IMR-90 (cell line): ENCODE measurements at regions not wholly inside any gene's neighbourhood (a gene's known extent, or its start where the extent isn't known, plus 50 kb on each side); places are given as distances from the start of the nearest gene placed in this dataset.

Experiments
- ATAC-seq: fragments of 200-7000 bp; cut with Tn5 transposase; 2 replicates; pipeline ENCODE4 v1.9.1; 2020; ENCODE audit warnings: low read depth, mild to moderate bottlenecking, moderate library complexity
- BruUV-seq: library from RNA; stranded (reverse); fragments of 400-500 nt; replicated peaks from 2 replicates; lab custom pipeline; 2021; lab: Mats Ljungman, UMichigan
- CTCF ChIA-PET: fragments of 300-600 bp; formaldehyde crosslinking; extraction: SDS; loops from one replicate; lab custom pipeline; 2021; ENCODE audit warnings: antibody characterized with exemption; lab: Yijun Ruan, JAX
- POLR2A ChIA-PET: fragments of 300-600 bp; sonication (Branson Sonifier 250); formaldehyde crosslinking; loops from one replicate; lab custom pipeline; 2022; ENCODE audit warnings: antibody characterized with exemption; ENCODE audit not compliant: unreplicated experiment; lab: Charles Lee
- DNase-seq: peaks from one replicate; pipeline ENCODE4 v3.0.0; 2013
- H2AFZ ChIP-seq: replicated peaks from 2 replicates; pipeline ENCODE3; 2013; ENCODE audit warnings: low read length, mild to moderate bottlenecking; ENCODE audit not compliant: poor library complexity
- H2AK5ac ChIP-seq: 2 replicates; pipeline ENCODE4 v1.6.1; 2013; ENCODE audit warnings: low read depth, low read length, inconsistent platforms
- H2AK9ac ChIP-seq: replicated peaks from 2 replicates; pipeline ENCODE3; 2013; ENCODE audit warnings: mild to moderate bottlenecking, low read depth, low read length, moderate library complexity; ENCODE audit not compliant: poor library complexity
- H2BK120ac ChIP-seq: 2 replicates; pipeline ENCODE4 v1.6.1; 2013; ENCODE audit warnings: low read depth, low read length, inconsistent platforms
- H2BK15ac ChIP-seq: 3 replicates; pipeline ENCODE4 v1.6.1; 2013; ENCODE audit warnings: low read depth, low read length, inconsistent platforms
- H2BK20ac ChIP-seq: 2 replicates; pipeline ENCODE4 v1.6.1; 2013; ENCODE audit warnings: low read depth, mild to moderate bottlenecking, inconsistent platforms, low read length, moderate library complexity
- H2BK5ac ChIP-seq: 2 replicates; pipeline ENCODE4 v1.6.1; 2013; ENCODE audit warnings: mild to moderate bottlenecking, low read depth, low read length, inconsistent platforms; ENCODE audit not compliant: poor library complexity, severe bottlenecking
- H3K14ac ChIP-seq: replicated peaks from 2 replicates; pipeline ENCODE4 v1.6.1; 2013; ENCODE audit warnings: low read depth, low read length, inconsistent platforms
- H3K18ac ChIP-seq: 2 replicates; pipeline ENCODE4 v1.6.1; 2013; ENCODE audit warnings: low read depth, low read length, control low read depth
- H3K23ac ChIP-seq: 2 replicates; pipeline ENCODE4 v1.6.1; 2013; ENCODE audit warnings: low read depth, low read length, inconsistent platforms
- H3K27ac ChIP-seq: 2 replicates; pipeline ENCODE4 v1.5.1; 2013; ENCODE audit warnings: mild to moderate bottlenecking, control low read depth, low read length; ENCODE audit not compliant: insufficient read depth
- H3K27me3 ChIP-seq: 2 replicates; pipeline ENCODE4 v1.6.1; 2013; ENCODE audit warnings: low read length; ENCODE audit not compliant: control insufficient read depth, insufficient read depth
- H3K36me3 ChIP-seq: 2 replicates; pipeline ENCODE4 v1.6.1; 2013; ENCODE audit warnings: low read length, mixed read lengths; ENCODE audit not compliant: control insufficient read depth, insufficient read depth
- H3K4ac ChIP-seq: 2 replicates; pipeline ENCODE4 v1.6.1; 2013; ENCODE audit warnings: low read depth, low read length, inconsistent platforms
- H3K4me1 ChIP-seq: 2 replicates; pipeline ENCODE4 v1.6.1; 2013; ENCODE audit warnings: low read length, mixed read lengths; ENCODE audit not compliant: control insufficient read depth, insufficient read depth
- H3K4me2 ChIP-seq: 2 replicates; pipeline ENCODE4 v1.6.1; 2013; ENCODE audit warnings: low read depth, mild to moderate bottlenecking, control low read depth, low read length, moderate library complexity
- H3K4me3 ChIP-seq: 2 replicates; pipeline ENCODE4 v1.5.1; 2013; ENCODE audit warnings: low read depth, mild to moderate bottlenecking, control low read depth, low read length, moderate library complexity; ENCODE audit not compliant: insufficient read depth
- H3K56ac ChIP-seq: 2 replicates; pipeline ENCODE4 v1.6.1; 2013; ENCODE audit warnings: low read length, inconsistent platforms; ENCODE audit not compliant: insufficient read depth; ENCODE audit errors: extremely low read depth
- H3K79me1 ChIP-seq, 2 experiments: 2 replicates each; pipeline ENCODE4 v1.6.1; 2013; ENCODE audit warnings: low read length in 2 of 2, inconsistent platforms in 1 of 2, low read depth in 1 of 2
- H3K9ac ChIP-seq: 2 replicates; pipeline ENCODE4 v1.6.1; 2013; ENCODE audit warnings: low read depth, low read length, control low read depth
- H3K9me1 ChIP-seq: 2 replicates; pipeline ENCODE4 v1.6.1; 2013; ENCODE audit warnings: low read length, inconsistent platforms; ENCODE audit not compliant: insufficient read depth
- H3K9me3 ChIP-seq: 2 replicates; pipeline ENCODE4 v1.6.1; 2013; ENCODE audit warnings: low read length; ENCODE audit not compliant: control insufficient read depth, insufficient read depth
- H4K20me1 ChIP-seq: 2 replicates; pipeline ENCODE4 v1.6.1; 2013; ENCODE audit warnings: low read length, inconsistent platforms; ENCODE audit not compliant: insufficient read depth
- H4K5ac ChIP-seq: 2 replicates; pipeline ENCODE4 v1.6.1; 2013; ENCODE audit warnings: mild to moderate bottlenecking, low read depth, low read length, control low read depth
- H4K8ac ChIP-seq, 2 experiments: 2 replicates each; pipeline ENCODE4 v1.6.1; 2013; ENCODE audit warnings: low read depth in 2 of 2, low read length in 2 of 2, control low read depth in 1 of 2, inconsistent platforms in 1 of 2
- H4K91ac ChIP-seq: 2 replicates; pipeline ENCODE4 v1.6.1; 2013; ENCODE audit warnings: low read depth, low read length, inconsistent platforms; ENCODE audit not compliant: insufficient read depth
- MAFK ChIP-seq: IDR thresholded peaks from 2 replicates; pipeline ENCODE4 v1.6.1; 2012; ENCODE audit warnings: low read depth, low read length, improper control_type of control experiment
- MAZ ChIP-seq: IDR thresholded peaks from 2 replicates; pipeline ENCODE4 v1.6.1; 2012; ENCODE audit warnings: low read depth, mild to moderate bottlenecking, low read length, improper control_type of control experiment, moderate library complexity, borderline replicate concordance
- RFX5 ChIP-seq: IDR thresholded peaks from 2 replicates; pipeline ENCODE4 v1.8.0; 2012; ENCODE audit warnings: low read depth, mild to moderate bottlenecking, low read length, moderate library complexity
- SMC3 ChIP-seq: fragments of 150-350 bp; IDR thresholded peaks from 2 replicates; pipeline ENCODE4 v1.6.1; 2016; ENCODE audit warnings: low read depth, mild to moderate bottlenecking, antibody characterized with exemption, low read length, moderate library complexity
- USF2 ChIP-seq: fragments of 150-350 bp; IDR thresholded peaks from 2 replicates; pipeline ENCODE4 v1.6.1; 2017; ENCODE audit warnings: mild to moderate bottlenecking, antibody characterized with exemption, low read length, low read depth
- WGBS, 2 experiments: methylation state at CpG; one replicate each; pipeline versions ENCODE4 v1.1.5 to v1.1.7; 2013; ENCODE audit warnings: missing lambda C conversion rate in 2 of 2; ENCODE audit not compliant: insufficient read length in 1 of 2; ENCODE audit errors: extremely low coverage in 2 of 2; 5-methylcytosine and 5-hydroxymethylcytosine counted together
- dilution Hi-C: fragments of 300-500 bp; cut with HindIII; formaldehyde crosslinking; loops from one replicate; pipeline ENCODE4 v1.14.3; 2018; ENCODE audit warnings: low sequenced_read_pairs; ENCODE audit not compliant: unreplicated experiment
- in situ Hi-C: fragments of 300-500 bp; cut with MboI; formaldehyde crosslinking; loops from 3 replicates; pipeline ENCODE4 v1.14.3; 2019; ENCODE audit warnings: low sequenced_read_pairs, inconsistent platforms, mixed read lengths
- intact Hi-C: fragments of 100-400 bp; cut with micrococcal nuclease; formaldehyde crosslinking; loops from 2 replicates; pipeline ENCODE4 v1.10.0; 2022

GRCh38 chr2:12498286-12498685 is 218.4 kb upstream of the TRIB2 start:
- no peak overlapping the region for H2BK20ac ChIP-seq
- H2BK120ac ChIP-seq: no peak overlapping the region; the same call in 1 of the 2 replicates
- ATAC-seq (no peak; the same call in 1 of the 2 replicates), DNase-seq (no peak)
- H2BK15ac ChIP-seq: no peak overlapping the region
- no TSS peak for BruUV-seq
- no peak overlapping the region for H4K91ac ChIP-seq
- ChIA-PET POLR2A (no interaction called here), CTCF (interaction anchor here (0.5 kb wide), 1 partner anchor 348 kb away, joined by 3 read pairs; no protein-coding TSS in a partner anchor)
- TF ChIP-seq USF2: no peak
- no peak for TF ChIP-seq MAFK
- TF ChIP-seq RFX5: no peak
- no peak for TF ChIP-seq MAZ
- no peak for TF ChIP-seq SMC3
- H3K36me3 ChIP-seq: no peaks in the 10 kb centered on the region
- H4K8ac ChIP-seq: no peak overlapping the region
- dilution Hi-C loops (no loop called here), in situ Hi-C loops (no loop called here), intact Hi-C loops (no loop called here)
- H3K4me1 ChIP-seq: peaks cover 3% of the 10 kb centered on the region; the same call in 1 of the 2 replicates
- H3K27ac ChIP-seq: no peak overlapping the region
- H4K20me1 ChIP-seq: no peaks in the 10 kb centered on the region
- H2AK9ac ChIP-seq: no peak overlapping the region
- peaks cover under 1% of the 10 kb centered on the region; the same call in 1 of the 2 replicates for H3K9me1 ChIP-seq
- no peak overlapping the region for H4K5ac ChIP-seq
- H3K4ac ChIP-seq: 0 out of 2 replicates have a peak overlapping the region, but pooled peaks have one; percentile 2
- H3K4me3 ChIP-seq: no peak overlapping the region
- H3K14ac ChIP-seq: no peak overlapping the region
- H3K27me3 ChIP-seq: no peaks in the 10 kb centered on the region
- H3K18ac ChIP-seq: no peak overlapping the region
- H3K23ac ChIP-seq: no peak overlapping the region
- no CpG with 5 or more reads among the region's 3 CpGs for WGBS, 2 experiments
- H3K79me1 ChIP-seq: no peaks in the 10 kb centered on the region
- no peak overlapping the region for H3K56ac ChIP-seq
- no peak overlapping the region for H3K4me2 ChIP-seq
- no peaks in the 10 kb centered on the region for H3K9me3 ChIP-seq
- peak overlapping the region; percentile 20; the same call in 1 of the 2 replicates for H2AK5ac ChIP-seq
- no peak overlapping the region for H3K9ac ChIP-seq
- no peak overlapping the region for H2BK5ac ChIP-seq
- no peak overlapping the region for H2AFZ ChIP-seq
